A673 (cell line): ENCODE measurements at regions not wholly inside any gene's neighbourhood (a gene's known extent, or its start where the extent isn't known, plus 50 kb on each side); places are given as distances from the start of the nearest gene placed in this dataset.

Source experiments
- EZH2 ChIP-seq: fragments of 200-600 bp; sonication (generic); IDR thresholded peaks from 2 replicates; pipeline ENCODE4 v1.6.1; 2017; ENCODE audit warnings: borderline replicate concordance, low read depth, mild to moderate bottlenecking, mixed read lengths, antibody characterized with exemption, low read length; ENCODE audit not compliant: poor library complexity, severe bottlenecking
- TF ChIP-seq, protein P1 (sequence below): fragments of 300-800, 200-600 bp; sonication (generic); conservative IDR thresholded peaks from 2 replicates; pipeline ENCODE4 v1.5.1; 2017; ENCODE audit warnings: low read depth, mild to moderate bottlenecking, antibody characterized with exemption, low read length, moderate library complexity, mixed read lengths

DNA sequence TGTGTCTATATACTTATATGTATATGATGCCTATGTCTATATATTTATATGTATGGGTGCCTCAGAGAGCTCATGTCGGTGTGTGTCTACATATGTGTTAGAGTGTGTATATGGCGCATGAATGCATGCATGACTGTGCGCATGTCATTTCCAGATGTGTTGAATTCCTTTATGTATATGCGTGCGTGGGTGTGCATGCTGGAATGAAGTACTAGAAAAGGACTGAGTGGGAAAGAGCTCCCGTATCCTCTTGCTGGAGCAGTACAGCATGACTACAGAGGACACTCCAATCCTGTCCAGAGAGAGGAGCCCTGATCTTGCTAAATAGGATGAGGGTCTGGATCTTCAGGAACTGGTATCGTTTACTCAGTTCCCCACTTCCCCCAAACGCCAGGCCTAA lies 56.8 kb upstream of the LRPPRC start:
- TF ChIP-seq EZH2, result no peak
- TF ChIP-seq, protein P1, sequence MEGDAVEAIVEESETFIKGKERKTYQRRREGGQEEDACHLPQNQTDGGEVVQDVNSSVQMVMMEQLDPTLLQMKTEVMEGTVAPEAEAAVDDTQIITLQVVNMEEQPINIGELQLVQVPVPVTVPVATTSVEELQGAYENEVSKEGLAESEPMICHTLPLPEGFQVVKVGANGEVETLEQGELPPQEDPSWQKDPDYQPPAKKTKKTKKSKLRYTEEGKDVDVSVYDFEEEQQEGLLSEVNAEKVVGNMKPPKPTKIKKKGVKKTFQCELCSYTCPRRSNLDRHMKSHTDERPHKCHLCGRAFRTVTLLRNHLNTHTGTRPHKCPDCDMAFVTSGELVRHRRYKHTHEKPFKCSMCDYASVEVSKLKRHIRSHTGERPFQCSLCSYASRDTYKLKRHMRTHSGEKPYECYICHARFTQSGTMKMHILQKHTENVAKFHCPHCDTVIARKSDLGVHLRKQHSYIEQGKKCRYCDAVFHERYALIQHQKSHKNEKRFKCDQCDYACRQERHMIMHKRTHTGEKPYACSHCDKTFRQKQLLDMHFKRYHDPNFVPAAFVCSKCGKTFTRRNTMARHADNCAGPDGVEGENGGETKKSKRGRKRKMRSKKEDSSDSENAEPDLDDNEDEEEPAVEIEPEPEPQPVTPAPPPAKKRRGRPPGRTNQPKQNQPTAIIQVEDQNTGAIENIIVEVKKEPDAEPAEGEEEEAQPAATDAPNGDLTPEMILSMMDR, result no peak
